ENCODE measurements at regions not wholly inside any gene's neighbourhood (a gene's known extent, or its start where the extent isn't known, plus 50 kb on each side); places are given as distances from the start of the nearest gene placed in this dataset.

DNA sequence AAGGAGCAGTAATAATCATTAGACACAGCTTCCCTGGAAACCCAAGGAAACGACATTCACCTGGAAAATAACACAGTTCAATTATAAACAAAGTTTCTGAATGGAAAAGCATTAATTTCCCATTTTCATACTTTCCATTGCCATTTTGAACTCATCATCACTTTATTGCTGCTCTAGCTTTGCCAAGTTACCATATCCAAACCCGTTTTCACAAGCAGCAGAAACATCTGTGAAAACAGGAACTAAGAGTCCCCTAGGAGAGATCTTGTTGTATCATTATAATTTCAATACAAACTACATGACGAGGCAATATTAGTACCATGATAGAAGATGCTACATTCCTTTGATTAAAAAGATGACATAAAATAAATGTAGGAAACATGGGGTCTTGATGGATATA, 597.0 kb upstream of the NRXN1 start:
- intact Hi-C loops (cut with micrococcal nuclease): no loop called here
- Mint-ChIP-seq H3K36me3 (ENCODE audit: insufficient read depth, unreplicated experiment) (no peaks in the 10 kb centered on the region), H3K4me3 (ENCODE audit: unreplicated experiment) (no peak overlapping the region), H3K27me3 (ENCODE audit: insufficient read depth, unreplicated experiment) (no peaks in the 10 kb centered on the region), H3K9me3 (ENCODE audit: unreplicated experiment) (no peaks in the 10 kb centered on the region), H3K27ac (ENCODE audit: low read depth, unreplicated experiment) (no peak overlapping the region), H3K4me1 (ENCODE audit: insufficient read depth, unreplicated experiment) (no peaks in the 10 kb centered on the region)
- TF ChIP-seq, protein P1, sequence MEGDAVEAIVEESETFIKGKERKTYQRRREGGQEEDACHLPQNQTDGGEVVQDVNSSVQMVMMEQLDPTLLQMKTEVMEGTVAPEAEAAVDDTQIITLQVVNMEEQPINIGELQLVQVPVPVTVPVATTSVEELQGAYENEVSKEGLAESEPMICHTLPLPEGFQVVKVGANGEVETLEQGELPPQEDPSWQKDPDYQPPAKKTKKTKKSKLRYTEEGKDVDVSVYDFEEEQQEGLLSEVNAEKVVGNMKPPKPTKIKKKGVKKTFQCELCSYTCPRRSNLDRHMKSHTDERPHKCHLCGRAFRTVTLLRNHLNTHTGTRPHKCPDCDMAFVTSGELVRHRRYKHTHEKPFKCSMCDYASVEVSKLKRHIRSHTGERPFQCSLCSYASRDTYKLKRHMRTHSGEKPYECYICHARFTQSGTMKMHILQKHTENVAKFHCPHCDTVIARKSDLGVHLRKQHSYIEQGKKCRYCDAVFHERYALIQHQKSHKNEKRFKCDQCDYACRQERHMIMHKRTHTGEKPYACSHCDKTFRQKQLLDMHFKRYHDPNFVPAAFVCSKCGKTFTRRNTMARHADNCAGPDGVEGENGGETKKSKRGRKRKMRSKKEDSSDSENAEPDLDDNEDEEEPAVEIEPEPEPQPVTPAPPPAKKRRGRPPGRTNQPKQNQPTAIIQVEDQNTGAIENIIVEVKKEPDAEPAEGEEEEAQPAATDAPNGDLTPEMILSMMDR (IDR thresholded peaks at IDR 0.05; ENCODE audit: unreplicated experiment): no peak
- DNase-seq (ENCODE audit: unreplicated experiment): no peak
- BruUV-seq (replicated peaks): no TSS peak
- POLR2A ChIA-PET: no interaction called here
- CTCF ChIA-PET: interaction anchor here (0.5 kb wide), 1 partner anchor 293 kb away, joined by 3 read pairs; no protein-coding TSS in a partner anchor

DNA sequence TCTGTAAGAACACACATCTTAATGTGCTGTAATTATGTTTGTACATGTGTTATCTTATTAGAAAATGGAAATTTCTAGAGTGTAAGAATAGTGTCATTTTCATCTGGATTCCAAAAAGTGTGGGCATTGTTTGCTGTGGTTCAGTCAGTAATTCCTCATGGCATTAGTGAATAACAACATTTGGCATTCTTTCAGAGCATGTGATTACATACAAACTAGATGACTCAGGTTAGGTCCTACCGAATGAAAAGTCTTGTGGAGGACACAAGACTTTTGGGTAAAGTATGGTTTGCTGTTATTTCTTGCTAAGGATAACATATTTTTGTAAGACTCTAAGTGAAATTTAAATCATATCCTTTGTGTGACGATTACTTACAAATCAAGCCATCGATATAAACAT, 593.1 kb upstream of the NRXN1 start:
- no TSS peak for BruUV-seq (replicated peaks)
- DNase-seq (ENCODE audit: unreplicated experiment): peak; percentile 22
- TF ChIP-seq, protein P1 (IDR thresholded peaks at IDR 0.05; ENCODE audit: unreplicated experiment): no peak

DNA sequence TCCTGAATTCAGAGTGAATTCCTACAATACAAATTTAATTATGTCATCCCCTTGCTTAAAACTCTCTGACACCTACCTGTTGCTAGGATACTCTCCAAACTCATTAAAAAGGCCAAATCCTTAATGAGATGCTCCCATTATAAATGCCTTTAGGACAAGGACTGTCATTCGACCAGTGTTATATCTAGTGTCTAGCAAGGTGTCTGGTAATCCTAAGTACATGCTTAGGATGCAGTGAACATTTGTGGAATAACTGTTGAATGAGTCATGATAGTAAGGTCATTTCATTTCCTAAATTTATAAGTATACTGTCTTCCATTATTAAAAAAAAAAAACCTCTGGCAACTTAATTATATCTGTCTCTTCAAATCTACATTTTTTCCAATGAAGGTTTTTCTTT, 588.9 kb upstream of the NRXN1 start:
- no peak overlapping the region for H3K4me3 Mint-ChIP-seq (ENCODE audit: unreplicated experiment)

More for the DNA sequence above, 593.1 kb upstream of the NRXN1 start:
- intact Hi-C loops (cut with micrococcal nuclease): no loop called here
- Mint-ChIP-seq H3K4me3 (ENCODE audit: unreplicated experiment) (no peak overlapping the region), H3K4me1 (ENCODE audit: insufficient read depth, unreplicated experiment) (peaks cover 8% of the 10 kb centered on the region), H3K36me3 (ENCODE audit: insufficient read depth, unreplicated experiment) (no peaks in the 10 kb centered on the region), H3K9me3 (ENCODE audit: unreplicated experiment) (no peaks in the 10 kb centered on the region), H3K27ac (ENCODE audit: low read depth, unreplicated experiment) (peak overlapping the region; percentile 47), H3K27me3 (ENCODE audit: insufficient read depth, unreplicated experiment) (no peaks in the 10 kb centered on the region)
- ChIA-PET CTCF (interaction anchor here (0.7 kb wide), 1 partner anchor 660 kb away, joined by 3 read pairs; no protein-coding TSS in a partner anchor), POLR2A (no interaction called here)

DNA sequence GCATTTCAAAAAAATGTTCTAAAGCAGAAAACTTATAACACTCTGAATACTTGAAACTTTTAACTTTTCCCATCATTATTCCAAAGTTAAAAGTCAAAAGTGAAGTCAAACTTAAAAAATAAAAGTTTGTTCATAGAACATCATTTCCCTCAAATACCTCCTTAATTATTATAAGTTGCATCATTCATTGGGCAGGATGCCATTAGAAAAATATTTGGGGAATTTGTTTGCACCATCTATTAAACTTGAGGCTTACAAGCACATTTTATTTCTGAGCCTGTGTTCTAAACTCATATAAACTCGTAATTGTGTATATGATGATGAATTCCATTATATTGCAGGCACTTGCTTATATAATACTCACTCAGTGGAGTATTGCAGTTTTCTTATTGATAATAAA, 588.0 kb upstream of the NRXN1 start:
- Mint-ChIP-seq H3K4me3 (ENCODE audit: unreplicated experiment) (no peak overlapping the region), H3K4me1 (ENCODE audit: insufficient read depth, unreplicated experiment) (peaks cover 8% of the 10 kb centered on the region), H3K27ac (ENCODE audit: low read depth, unreplicated experiment) (no peak overlapping the region), H3K36me3 (ENCODE audit: insufficient read depth, unreplicated experiment) (peaks cover 4% of the 10 kb centered on the region), H3K9me3 (ENCODE audit: unreplicated experiment) (peaks cover 8% of the 10 kb centered on the region), H3K27me3 (ENCODE audit: insufficient read depth, unreplicated experiment) (no peaks in the 10 kb centered on the region)
- DNase-seq (ENCODE audit: unreplicated experiment): no peak
- ChIA-PET POLR2A (no interaction called here), CTCF (no interaction called here)
- TF ChIP-seq, protein P1 (IDR thresholded peaks at IDR 0.05; ENCODE audit: unreplicated experiment): no peak
- intact Hi-C loops (cut with micrococcal nuclease): no loop called here
- no TSS peak for BruUV-seq (replicated peaks)

More for the DNA sequence above, 588.9 kb upstream of the NRXN1 start:
- Mint-ChIP-seq H3K4me1 (ENCODE audit: insufficient read depth, unreplicated experiment) (peaks cover 8% of the 10 kb centered on the region), H3K27ac (ENCODE audit: low read depth, unreplicated experiment) (no peak overlapping the region), H3K27me3 (ENCODE audit: insufficient read depth, unreplicated experiment) (no peaks in the 10 kb centered on the region), H3K36me3 (ENCODE audit: insufficient read depth, unreplicated experiment) (peaks cover 4% of the 10 kb centered on the region), H3K9me3 (ENCODE audit: unreplicated experiment) (peaks cover 8% of the 10 kb centered on the region)
- intact Hi-C loops (cut with micrococcal nuclease): no loop called here
- TF ChIP-seq, protein P1 (IDR thresholded peaks at IDR 0.05; ENCODE audit: unreplicated experiment): no peak
- CTCF ChIA-PET: no interaction called here
- BruUV-seq (replicated peaks): no TSS peak
- POLR2A ChIA-PET: no interaction called here
- DNase-seq (ENCODE audit: unreplicated experiment): peak; percentile 15
